Activated T-cell treated with anti-CD3 and anti-CD28 coated beads for 48 hours (primary cell): ENCODE measurements at regions not wholly inside any gene's neighbourhood (a gene's known extent, or its start where the extent isn't known, plus 50 kb on each side); places are given as distances from the start of the nearest gene placed in this dataset.

Experiments used
- DNase-seq: peaks from one replicate; pipeline ENCODE4 v3.0.0-alpha.2; 2020; ENCODE audit warnings: low read depth

GRCh38 chr20:4512891-4513550, 173.2 kb upstream of the PRNP start:
- DNase-seq: no peak

GRCh38 chr20:4511776-4512175, 174.5 kb upstream of the PRNP start:
- no peak for DNase-seq

GRCh38 chr20:4509825-4510522, 176.3 kb upstream of the PRNP start:
- no peak for DNase-seq

DNA sequence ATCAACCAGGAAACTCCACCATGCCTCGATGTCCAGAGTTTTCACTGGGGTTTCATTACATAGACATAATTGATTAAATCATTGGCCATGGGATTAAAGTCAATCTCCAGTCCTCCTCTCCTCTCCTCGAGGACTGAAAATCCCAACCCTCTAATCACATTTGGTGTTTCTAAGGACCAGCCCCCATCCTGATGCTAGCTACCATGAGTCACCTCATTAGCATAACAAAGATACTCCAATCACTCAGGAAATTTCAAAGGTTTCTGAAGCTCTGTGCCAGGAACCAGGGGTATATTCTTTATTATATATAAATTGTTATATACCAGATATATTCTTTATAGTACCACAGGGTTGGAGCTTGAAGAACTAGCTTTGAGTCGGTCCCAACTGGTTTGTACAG, 177.5 kb upstream of the PRNP start:
- DNase-seq: no peak

DNA sequence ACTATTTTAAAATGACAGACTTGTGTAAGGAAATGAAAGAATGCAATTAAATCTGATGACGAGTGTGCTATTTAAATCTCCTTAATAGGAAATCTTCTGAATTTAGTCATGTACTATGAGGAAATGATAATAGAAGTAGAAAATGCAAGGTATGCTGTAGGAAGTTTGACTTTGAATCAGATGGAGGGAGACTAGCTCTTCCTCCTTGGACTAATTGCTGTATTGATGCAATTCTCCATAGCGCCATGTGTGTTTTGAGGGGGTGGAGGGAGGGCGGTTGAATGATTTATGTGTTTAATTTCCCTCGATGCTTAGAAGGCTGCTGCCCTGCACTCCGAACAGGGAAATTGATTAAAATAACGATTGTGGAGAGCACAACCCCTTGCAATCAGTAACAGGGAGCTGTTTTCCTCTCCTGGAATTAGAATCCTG, 179.0 kb upstream of the PRNP start:
- no peak for DNase-seq

DNA sequence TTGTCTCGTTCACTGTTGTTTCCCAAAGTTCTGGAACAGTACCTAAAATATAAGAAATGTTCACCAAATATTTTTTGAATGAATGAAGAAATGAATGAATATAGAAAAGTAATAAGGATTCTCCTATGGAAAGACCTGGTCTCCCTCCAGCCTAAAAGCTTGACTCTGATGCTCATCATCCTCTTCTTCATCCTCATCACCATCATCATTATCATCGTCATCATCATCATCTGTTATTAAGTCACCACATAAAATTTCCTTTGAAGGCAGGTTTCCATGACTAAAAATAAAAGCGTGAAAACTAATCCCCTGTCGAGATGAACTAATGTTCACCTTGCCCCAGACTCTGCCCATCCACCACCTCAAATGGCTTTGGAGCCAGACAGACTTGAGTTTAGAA, 181.4 kb upstream of the PRNP start:
- DNase-seq: no peak

DNA sequence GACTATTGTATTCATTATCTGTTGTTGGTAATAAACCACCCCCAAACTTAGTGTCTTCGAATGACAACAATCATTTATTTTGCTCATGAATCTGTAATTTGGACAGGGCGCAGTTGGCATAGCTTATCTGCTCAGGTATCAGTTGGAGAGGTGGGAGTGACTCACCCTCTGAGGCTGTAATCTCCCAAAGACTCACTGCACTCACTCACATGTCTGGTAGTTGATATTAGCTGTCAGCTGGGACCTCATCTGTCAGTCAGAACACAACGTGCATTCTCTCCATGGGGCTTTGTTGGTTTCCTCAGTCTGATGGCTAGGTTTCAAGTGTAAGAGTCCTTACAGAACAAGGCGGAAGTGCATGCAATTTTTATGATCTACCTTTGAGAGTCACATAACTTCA, 183.5 kb upstream of the PRNP start:
- DNase-seq: no peak

- no peak for DNase-seq
Observed at GRCh38 chr20:4493386-4493785, 192.9 kb upstream of the PRNP start.

DNA sequence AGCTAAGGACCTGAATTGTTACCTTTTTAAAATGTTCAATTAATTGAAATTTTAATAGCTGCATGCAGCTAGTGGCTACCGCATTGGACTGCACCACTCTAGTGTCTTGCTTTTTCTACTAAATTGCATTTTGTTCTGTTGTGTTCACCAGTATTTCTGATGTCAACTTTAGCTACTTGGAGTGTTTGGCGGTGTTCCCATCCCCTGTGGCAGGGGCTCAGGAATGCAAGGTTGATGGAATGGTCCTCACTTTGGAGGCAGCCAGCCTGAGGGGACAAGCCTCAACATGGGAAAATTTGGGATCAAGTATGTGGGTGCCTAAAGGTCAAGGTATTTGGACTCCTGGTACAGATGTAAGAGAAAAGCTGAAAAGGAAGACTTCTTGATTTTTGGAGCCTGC, 194.6 kb upstream of the PRNP start:
- DNase-seq: no peak

GRCh38 chr20:4490606-4491280, 195.5 kb upstream of the PRNP start:
- DNase-seq: no peak

GRCh38 chr20:4490045-4490444, 196.2 kb upstream of the PRNP start:
- DNase-seq: no peak

DNA sequence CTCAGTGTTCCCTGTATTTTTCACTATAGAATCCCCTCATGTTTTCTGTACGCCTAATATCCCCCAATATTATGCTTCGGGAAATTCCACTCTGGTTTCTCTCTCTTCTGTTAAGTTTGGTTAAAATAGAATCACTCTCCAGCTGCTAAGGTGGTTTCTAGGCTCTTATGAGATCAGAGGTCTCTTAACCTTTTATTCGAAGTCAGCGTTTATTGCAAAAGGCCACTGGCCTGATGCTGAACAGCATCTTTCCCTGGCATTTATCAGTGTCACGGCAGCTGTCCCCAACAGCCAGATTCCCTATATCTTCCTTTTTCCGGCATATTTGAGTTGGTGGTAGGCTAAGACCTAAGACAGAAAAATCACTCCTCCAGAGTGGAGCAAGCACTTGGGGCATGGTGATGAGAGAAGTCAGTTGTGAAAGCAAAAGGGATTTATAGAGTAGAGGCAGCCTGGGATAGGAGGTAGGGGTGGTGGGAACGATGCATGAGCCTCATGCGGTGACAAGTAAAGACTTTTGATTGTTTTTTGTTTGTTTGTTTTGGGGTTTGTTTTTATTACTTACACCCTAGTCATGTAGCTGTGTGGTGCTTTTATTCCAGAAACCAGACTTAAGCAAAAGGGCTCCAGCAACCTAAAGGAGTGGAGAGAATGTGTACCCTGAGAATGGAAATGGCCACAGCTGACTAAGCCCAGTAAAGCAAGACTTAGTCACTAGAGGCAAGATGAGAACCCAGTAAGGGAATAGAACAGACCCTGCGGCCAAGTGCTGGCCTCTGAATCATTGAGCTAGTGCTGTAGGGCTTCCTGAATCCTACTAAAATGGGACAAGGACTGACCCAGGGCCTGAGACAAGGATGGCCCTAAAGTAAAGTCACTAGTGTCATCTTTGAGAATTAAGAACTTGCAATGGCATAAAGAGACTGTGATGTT, 197.6 kb upstream of the PRNP start:
- DNase-seq: no peak

GRCh38 chr20:4484379-4484997, 201.8 kb upstream of the PRNP start:
- DNase-seq: no peak

DNA sequence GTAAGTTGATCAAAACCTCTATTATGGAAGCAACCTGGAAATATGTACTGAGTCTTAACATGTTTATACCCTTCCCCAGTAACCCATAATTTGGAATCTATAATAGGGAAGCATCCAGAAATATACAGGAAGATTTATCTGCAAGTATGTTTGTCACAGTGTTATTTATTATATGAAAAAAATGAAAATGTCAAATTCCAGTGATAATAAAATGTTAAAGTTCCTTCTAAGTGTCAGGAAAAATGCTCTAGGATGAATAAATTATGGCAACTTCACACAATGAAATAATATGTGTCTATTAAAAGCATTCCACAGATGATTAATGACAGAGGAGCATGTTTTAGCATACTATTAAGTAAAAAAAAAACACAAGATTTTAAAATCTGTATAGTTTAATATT, 202.3 kb upstream of the PRNP start:
- DNase-seq: no peak

DNA sequence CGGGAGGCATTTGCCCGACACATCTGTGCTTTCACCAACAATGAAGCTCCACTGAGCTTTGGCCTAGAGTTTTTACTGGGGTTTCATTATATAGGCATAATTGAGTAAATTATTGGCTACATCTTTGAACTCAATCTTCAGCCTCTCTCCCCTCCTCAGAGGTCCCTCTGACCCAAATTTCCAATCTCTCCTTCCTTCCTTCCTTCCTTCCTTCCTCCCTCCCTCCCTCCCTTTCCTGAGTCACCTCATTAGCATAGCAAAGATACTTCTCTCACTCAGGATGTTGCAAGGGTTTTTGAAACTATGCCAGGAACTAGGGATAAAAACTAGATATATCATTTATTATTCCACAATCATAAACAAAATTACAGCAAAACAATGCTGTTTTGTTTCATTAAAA, 202.8 kb upstream of the PRNP start:
- no peak for DNase-seq

GRCh38 chr20:4480104-4480503, 206.2 kb upstream of the PRNP start:
- DNase-seq: no peak

DNA sequence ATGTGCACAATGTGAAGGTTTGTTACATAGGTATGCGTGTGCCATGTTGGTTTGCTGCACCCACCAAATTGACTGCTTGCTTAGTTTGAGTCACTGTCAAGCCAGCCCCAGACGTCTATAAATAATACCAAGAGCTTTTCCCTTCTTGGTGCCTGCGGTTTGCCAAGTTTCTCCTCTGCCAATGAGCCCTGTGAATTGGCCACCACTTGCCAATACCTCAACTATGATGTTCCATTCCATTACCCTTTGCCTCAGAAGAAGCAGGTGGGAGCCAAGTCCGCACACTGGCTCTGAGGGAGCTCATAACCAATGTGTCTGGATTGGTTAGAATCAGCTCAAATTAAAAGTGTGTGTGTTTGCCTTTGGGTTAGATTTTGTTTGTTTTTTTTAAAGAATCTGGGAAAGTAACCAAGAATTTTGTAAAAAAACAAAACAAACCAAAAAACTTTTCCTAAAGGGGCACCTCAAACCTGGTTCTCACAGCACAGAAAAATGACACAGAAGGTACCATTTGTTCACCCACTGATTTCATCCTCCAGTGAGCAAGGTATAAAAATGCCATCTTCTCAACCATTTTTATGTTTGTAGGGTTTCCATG, 209.3 kb upstream of the PRNP start:
- no peak for DNase-seq

DNA sequence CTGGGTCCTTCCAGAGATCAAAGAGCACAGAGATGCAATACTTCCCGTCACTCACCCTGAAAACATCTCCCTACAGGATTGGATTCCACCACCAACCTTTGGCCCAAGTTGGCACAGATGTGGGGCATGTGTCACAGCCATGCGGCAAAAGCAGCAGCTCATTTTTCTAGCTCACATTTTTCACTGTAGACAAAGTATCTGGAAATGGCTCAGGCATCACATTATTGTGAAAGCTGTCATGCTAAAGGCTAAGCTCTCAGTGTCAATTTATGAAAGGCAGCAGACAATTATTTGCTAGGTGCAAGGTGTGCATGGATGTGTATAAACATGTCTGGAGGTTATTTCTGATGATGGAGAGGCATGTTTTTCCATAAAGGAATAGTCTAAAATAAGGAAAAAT, 213.3 kb upstream of the PRNP start:
- DNase-seq: no peak

DNA sequence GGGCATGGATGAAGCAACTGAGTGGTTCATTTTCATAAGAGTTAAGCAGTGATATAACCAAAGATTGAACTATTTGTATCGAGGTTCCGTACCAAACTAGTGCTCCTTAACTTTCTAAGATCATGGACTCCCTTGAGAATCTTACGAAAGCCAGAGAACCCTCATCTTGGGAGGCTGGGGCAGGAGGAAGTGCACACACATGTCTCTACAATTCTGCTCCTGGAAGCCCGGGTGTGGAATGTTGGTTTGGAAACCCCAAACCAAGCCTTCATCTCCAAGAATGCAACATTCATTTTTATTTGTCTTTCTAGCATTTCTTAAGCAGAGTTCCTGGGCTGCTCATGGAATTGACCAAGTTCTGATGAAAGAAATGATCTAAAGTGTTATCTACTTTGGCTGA, 215.0 kb upstream of the PRNP start:
- DNase-seq: no peak

- no peak for DNase-seq
Observed at GRCh38 chr20:4470375-4470774, 215.9 kb upstream of the PRNP start.

DNA sequence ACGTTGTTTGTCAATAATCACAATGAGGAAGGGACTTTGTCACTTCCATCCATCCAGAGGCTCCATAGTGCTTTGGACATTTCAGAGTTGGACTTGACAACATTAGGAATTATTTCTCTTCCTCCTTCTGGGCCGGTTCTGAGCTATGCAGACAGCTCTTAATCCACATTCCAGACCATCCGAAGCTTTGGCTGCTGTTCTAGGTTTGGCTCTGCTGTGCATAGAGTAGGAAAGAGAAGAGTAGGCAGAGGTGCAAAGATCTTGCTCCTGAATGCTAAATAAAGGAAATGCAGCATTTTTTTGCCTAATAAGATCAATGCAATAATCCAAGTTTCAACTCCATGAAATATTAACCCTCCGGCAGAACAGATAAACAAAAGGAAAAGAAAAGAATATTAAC, 216.3 kb upstream of the PRNP start:
- no peak for DNase-seq

GRCh38 chr20:4468114-4468513, 218.1 kb upstream of the PRNP start:
- no peak for DNase-seq
